A549 (cell line): ENCODE measurements at regions not wholly inside any gene's neighbourhood (a gene's known extent, or its start where the extent isn't known, plus 50 kb on each side); places are given as distances from the start of the nearest gene placed in this dataset.

Source experiments
- CBX2 ChIP-seq: fragments of 200-600 bp; sonication (generic); IDR thresholded peaks from 2 replicates; pipeline ENCODE4 v1.6.1; 2016; ENCODE audit warnings: low read depth, mild to moderate bottlenecking, borderline replicate concordance
- CEBPB ChIP-seq, 2 experiments: fragments of >200 bp in 1 of 2; sonication (Bioruptor Twin) in 1 of 2; formaldehyde crosslinking in 1 of 2; IDR thresholded peaks; 2 replicates each; pipeline ENCODE4 v1.6.1; 2012 to 2016
- CHD2 ChIP-seq: fragments of 150-350 bp; IDR thresholded peaks from 2 replicates; pipeline ENCODE4 v1.6.1; 2014; ENCODE audit warnings: low read length; ENCODE audit not compliant: partially characterized antibody
- CTCF ChIP-seq: fragments of >200 bp; sonication (Bioruptor Twin); formaldehyde crosslinking; IDR thresholded peaks from 3 replicates; pipeline ENCODE4 v1.5.1; 2016
- EHMT2 ChIP-seq: fragments of 200-600 bp; sonication (generic); IDR thresholded peaks from 2 replicates; pipeline ENCODE4 v1.6.1; 2016; ENCODE audit warnings: antibody characterized with exemption, low read depth, mild to moderate bottlenecking, moderate library complexity
- HOXA7 ChIP-seq: fragments of 250-450 bp; sonication (Bioruptor Pico); IDR thresholded peaks from 2 replicates; pipeline ENCODE4 v1.5.0; 2020; ENCODE audit warnings: mild to moderate bottlenecking, moderate library complexity
- JUN ChIP-seq, 2 experiments: fragments of >200 bp; sonication (Bioruptor Twin); formaldehyde crosslinking; IDR thresholded peaks; 2 replicates in 1 of 2; 3 replicates in 1 of 2; pipeline ENCODE4 v1.6.1; 2016 to 2017
- NFE2L2 ChIP-seq: fragments of 150-350 bp; conservative IDR thresholded peaks from 2 replicates; pipeline ENCODE4 v1.6.1; 2014; ENCODE audit warnings: low read length
- POLR2A ChIP-seq: IDR thresholded peaks from 2 replicates; pipeline ENCODE4 v1.6.1; 2012; ENCODE audit warnings: mild to moderate bottlenecking, low read length
- RAD21 ChIP-seq, 2 experiments: fragments of >200 bp in 1 of 2; sonication (Bioruptor Twin) in 1 of 2; formaldehyde crosslinking in 1 of 2; IDR thresholded peaks in 1 of 2; conservative IDR thresholded peaks in 1 of 2; 2 replicates in 1 of 2; 3 replicates in 1 of 2; pipeline ENCODE4 v1.6.1; 2012 to 2018; ENCODE audit warnings: inconsistent platforms in 1 of 2
- RCOR1 ChIP-seq: fragments of 150-350 bp; IDR thresholded peaks from 2 replicates; pipeline ENCODE4 v1.6.1; 2014; ENCODE audit warnings: antibody characterized with exemption, low read length, low read depth
- REST ChIP-seq: fragments of 200-600 bp; sonication (generic); IDR thresholded peaks from 2 replicates; pipeline ENCODE4 v1.6.1; 2016; ENCODE audit warnings: antibody characterized with exemption, mild to moderate bottlenecking, moderate library complexity
- RFX5 ChIP-seq: fragments of 450-650 bp; IDR thresholded peaks from 2 replicates; pipeline ENCODE4 v1.7.1; 2014; ENCODE audit warnings: antibody characterized with exemption, mild to moderate bottlenecking, moderate library complexity
- TP53 ChIP-seq: fragments of 250-450 bp; sonication (Bioruptor Pico); IDR thresholded peaks from 2 replicates; pipeline ENCODE4 v1.5.0; 2021; ENCODE audit warnings: mild to moderate bottlenecking, moderate library complexity

- no peak for TF ChIP-seq NFE2L2
- no peak for TF ChIP-seq CTCF
- no peak for TF ChIP-seq RFX5
- no peak for TF ChIP-seq CEBPB (IDR thresholded peaks at IDR 0.05)
- TF ChIP-seq HOXA7: no peak
- no peak for TF ChIP-seq RAD21 (conservative IDR thresholded peaks at IDR 0.05 in 1 of 2, IDR thresholded peaks at IDR 0.05 in 1 of 2)
- TF ChIP-seq POLR2A: no peak
- no peak for TF ChIP-seq CBX2
- TF ChIP-seq JUN (IDR thresholded peaks at IDR 0.05): no peak
- TF ChIP-seq RCOR1: no peak
- TF ChIP-seq CHD2: no peak
- no peak for TF ChIP-seq EHMT2
- no peak for TF ChIP-seq TP53 (CRISPR knock-in tag)
- no peak for TF ChIP-seq REST
Measured at GRCh38 chr20:43812216-43812615, 85.4 kb upstream of the GTSF1L start.
